ENCODE measurements at regions not wholly inside any gene's neighbourhood (a gene's known extent, or its start where the extent isn't known, plus 50 kb on each side); places are given as distances from the start of the nearest gene placed in this dataset.

GRCh38 chr6:14723535-14724086 is 522.3 kb upstream of the JARID2 start:
- DNase-seq (ENCODE audit: low spot score) (no peak), ATAC-seq (no peak), FAIRE-seq (no peak)
- in situ Hi-C loops (cut with HindIII; ENCODE audit: extremely low pct_ligation_motif_present, low pct_unique_long_range_greater_than_20kb), result no loop called here
- intact Hi-C loops (cut with micrococcal nuclease; ENCODE audit: unreplicated experiment), result no loop called here
- TF ChIP-seq ZNF460 (CRISPR knock-in tag; IDR thresholded peaks at IDR 0.05; ENCODE audit: borderline replicate concordance) (no peak), ZNF629 (CRISPR knock-in tag; conservative IDR thresholded peaks at IDR 0.05) (no peak), SNRNP70 (IDR thresholded peaks at IDR 0.05; ENCODE audit: low read depth, low read length) (no peak)
- TF ChIP-seq, protein P1, sequence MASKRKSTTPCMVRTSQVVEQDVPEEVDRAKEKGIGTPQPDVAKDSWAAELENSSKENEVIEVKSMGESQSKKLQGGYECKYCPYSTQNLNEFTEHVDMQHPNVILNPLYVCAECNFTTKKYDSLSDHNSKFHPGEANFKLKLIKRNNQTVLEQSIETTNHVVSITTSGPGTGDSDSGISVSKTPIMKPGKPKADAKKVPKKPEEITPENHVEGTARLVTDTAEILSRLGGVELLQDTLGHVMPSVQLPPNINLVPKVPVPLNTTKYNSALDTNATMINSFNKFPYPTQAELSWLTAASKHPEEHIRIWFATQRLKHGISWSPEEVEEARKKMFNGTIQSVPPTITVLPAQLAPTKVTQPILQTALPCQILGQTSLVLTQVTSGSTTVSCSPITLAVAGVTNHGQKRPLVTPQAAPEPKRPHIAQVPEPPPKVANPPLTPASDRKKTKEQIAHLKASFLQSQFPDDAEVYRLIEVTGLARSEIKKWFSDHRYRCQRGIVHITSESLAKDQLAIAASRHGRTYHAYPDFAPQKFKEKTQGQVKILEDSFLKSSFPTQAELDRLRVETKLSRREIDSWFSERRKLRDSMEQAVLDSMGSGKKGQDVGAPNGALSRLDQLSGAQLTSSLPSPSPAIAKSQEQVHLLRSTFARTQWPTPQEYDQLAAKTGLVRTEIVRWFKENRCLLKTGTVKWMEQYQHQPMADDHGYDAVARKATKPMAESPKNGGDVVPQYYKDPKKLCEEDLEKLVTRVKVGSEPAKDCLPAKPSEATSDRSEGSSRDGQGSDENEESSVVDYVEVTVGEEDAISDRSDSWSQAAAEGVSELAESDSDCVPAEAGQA (IDR thresholded peaks at IDR 0.05; ENCODE audit: low read depth), result no peak
- TF ChIP-seq, protein P1 (CRISPR knock-in tag; IDR thresholded peaks at IDR 0.05; ENCODE audit: borderline replicate concordance), result no peak
- Histone ChIP-seq H3K4me3 (replicated peaks in 1 of 3; ENCODE audit: insufficient read depth in 1 of 3, low read depth in 2 of 3, low read length in 3 of 3) (no peak overlapping the region), H2AFZ (ENCODE audit: low read length) (no peak overlapping the region), H3K36me3 (replicated peaks in 1 of 2; ENCODE audit: control insufficient read depth in 1 of 2, insufficient read depth in 2 of 2, low read length in 2 of 2) (no peaks in the 10 kb centered on the region), H3K27me3 (ENCODE audit: control insufficient read depth in 1 of 2, insufficient read depth in 2 of 2, low read length in 2 of 2) (no peaks in the 10 kb centered on the region), H3K9ac (ENCODE audit: insufficient read depth, low read depth, low read length) (no peak overlapping the region), H4K20me1 (ENCODE audit: insufficient read depth, low read length) (no peaks in the 10 kb centered on the region), H3K4me1 (ENCODE audit: insufficient read depth, low read length) (peaks cover 10% of the 10 kb centered on the region; the same call in 1 of the 2 replicates), H3K79me2 (ENCODE audit: insufficient read depth, low read length) (no peaks in the 10 kb centered on the region), H3K9me3 (ENCODE audit: low read length) (no peaks in the 10 kb centered on the region), H3K27ac (ENCODE audit: extremely low read length, insufficient read depth, low read length) (no peak overlapping the region), H3K4me2 (ENCODE audit: low read depth, low read length) (no peak overlapping the region)
- POLR2A ChIA-PET, result no interaction called here
- no TSS peak for BruUV-seq (replicated peaks)
- WGBS (ENCODE audit: low lambda C conversion rate), result 0% methylated on average over 2 of the region's 2 CpGs
- CTCF ChIA-PET (ENCODE audit: low intra/inter-chr PET ratio, low total read pairs), result no interaction called here

Data from HepG2 (cell line).